Sigmoid colon (tissue), 6 donors: ENCODE measurements at regions not wholly inside any gene's neighbourhood (a gene's known extent, or its start where the extent isn't known, plus 50 kb on each side); places are given as distances from the start of the nearest gene placed in this dataset.

Experiments
- DNase-seq: peaks from one replicate; pipeline ENCODE4 v3.0.0-alpha.2; 2019
- H3K27ac ChIP-seq, 4 donors: fragments of 200-600 bp; sonication (generic); one replicate each; pipeline ENCODE4 v1.5.1; 2016 to 2019; ENCODE audit warnings: mild to moderate bottlenecking in 1 of 4
- H3K27me3 ChIP-seq, 3 donors: fragments of 200-600 bp; sonication (generic); one replicate each; pipeline ENCODE4 v1.5.1; 2019; ENCODE audit warnings: mild to moderate bottlenecking in 1 of 3
- H3K36me3 ChIP-seq, 4 donors: fragments of 200-600 bp; sonication (generic); one replicate each; pipeline ENCODE4 v1.5.1; 2016 to 2019
- H3K4me1 ChIP-seq, 4 donors: fragments of 200-600 bp; sonication (generic); one replicate each; pipeline ENCODE4 v1.5.1; 2017 to 2019
- H3K4me3 ChIP-seq, 4 donors: fragments of 200-600 bp; sonication (generic); one replicate each; pipeline ENCODE4 v1.5.1; 2017 to 2019; ENCODE audit warnings: mild to moderate bottlenecking in 2 of 4, moderate library complexity in 1 of 4
- H3K9me3 ChIP-seq, 4 donors: fragments of 200-600 bp in 3 of 4; sonication (generic) in 3 of 4; one replicate each; pipeline versions ENCODE4 v1.5.1 to v1.6.1; 2013 to 2019
- EP300 ChIP-seq, 4 donors: sonication (generic); formaldehyde crosslinking; IDR thresholded peaks; one replicate each; pipeline ENCODE4 v1.6.1; 2017; ENCODE audit warnings: antibody characterized with exemption in 4 of 4
- POLR2A ChIP-seq, 2 donors: fragments of 450-650 bp; IDR thresholded peaks; one replicate each; pipeline ENCODE4 v1.6.1; 2016; ENCODE audit warnings: antibody characterized with exemption in 2 of 2, mild to moderate bottlenecking in 2 of 2, moderate library complexity in 2 of 2
- POLR2AphosphoS5 ChIP-seq, 4 donors: sonication (generic); formaldehyde crosslinking; IDR thresholded peaks; one replicate each; pipeline ENCODE4 v1.6.1; 2017; ENCODE audit warnings: antibody characterized with exemption in 4 of 4
- WGBS, 2 donors: extraction: QIAGEN DNeasy Blood & Tissue Kit; methylation state at CpG; one replicate each; pipeline ENCODE4 v1.1.7; 2013; 5-methylcytosine and 5-hydroxymethylcytosine counted together
- intact Hi-C: fragments of 100-400 bp; cut with DNase I; formaldehyde crosslinking; loops from one replicate; pipeline ENCODE4 v1.15.1; 2023
- TF ChIP-seq, protein P1 (sequence below), 4 experiments: fragments of 450-650 bp in 3 of 4; fragments of 200-600 bp in 1 of 4; IDR thresholded peaks; one replicate each; pipeline ENCODE4 v1.5.1; 2016 to 2019; ENCODE audit warnings: antibody characterized with exemption in 4 of 4, mild to moderate bottlenecking in 3 of 4, moderate library complexity in 2 of 4
- donor health status: healthy with polysubstance abuse.
- donor health status: healthy.

DNA sequence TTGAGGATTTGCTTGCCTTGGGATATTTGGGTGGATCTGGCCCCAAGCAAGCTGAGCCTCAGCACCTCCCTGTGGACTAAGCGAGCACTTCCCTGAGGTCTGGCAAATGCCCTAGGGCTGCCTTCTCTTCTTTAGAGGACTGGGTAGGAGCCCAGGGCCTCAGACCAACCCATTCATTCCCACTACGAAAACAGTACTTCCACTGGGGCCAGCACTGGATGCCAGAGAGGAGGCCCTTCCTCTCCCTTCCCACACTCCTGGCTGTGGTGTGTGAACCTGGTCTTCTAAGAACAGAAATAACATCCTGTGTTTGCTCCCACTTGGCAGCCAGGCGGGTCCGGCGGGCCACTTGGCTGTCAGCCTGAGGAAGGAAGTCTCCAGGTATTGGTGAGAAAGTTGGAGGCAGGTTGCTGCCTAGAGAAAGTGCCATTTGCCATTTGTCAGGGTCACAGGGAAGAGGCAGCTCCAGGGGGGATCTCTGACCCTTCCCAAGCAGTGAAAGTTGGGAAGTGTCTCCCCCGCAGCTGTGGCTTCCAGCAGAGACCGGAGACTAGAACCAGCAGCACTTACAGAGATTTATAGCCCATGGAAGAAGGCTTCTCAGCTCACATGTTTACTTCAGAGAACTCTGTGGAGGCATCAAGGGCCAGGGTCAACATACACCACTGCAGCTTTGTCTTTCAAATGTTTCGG, 323.5 kb downstream of the SIPA1L2 start:
- H3K27ac ChIP-seq = peak overlapping the region; percentile 18 to 59 (median 44)
- intact Hi-C loops = no loop called here
- no peak overlapping the region for H3K4me3 ChIP-seq
- 38 to 42% methylated on average over 8 of the region's 8 CpGs for WGBS, 2 donors
- H3K9me3 ChIP-seq = peaks cover 0 to 2% (median 0%) of the 10 kb centered on the region in 4 donors
- H3K27me3 ChIP-seq = no peaks in the 10 kb centered on the region
- TF ChIP-seq, protein P1, sequence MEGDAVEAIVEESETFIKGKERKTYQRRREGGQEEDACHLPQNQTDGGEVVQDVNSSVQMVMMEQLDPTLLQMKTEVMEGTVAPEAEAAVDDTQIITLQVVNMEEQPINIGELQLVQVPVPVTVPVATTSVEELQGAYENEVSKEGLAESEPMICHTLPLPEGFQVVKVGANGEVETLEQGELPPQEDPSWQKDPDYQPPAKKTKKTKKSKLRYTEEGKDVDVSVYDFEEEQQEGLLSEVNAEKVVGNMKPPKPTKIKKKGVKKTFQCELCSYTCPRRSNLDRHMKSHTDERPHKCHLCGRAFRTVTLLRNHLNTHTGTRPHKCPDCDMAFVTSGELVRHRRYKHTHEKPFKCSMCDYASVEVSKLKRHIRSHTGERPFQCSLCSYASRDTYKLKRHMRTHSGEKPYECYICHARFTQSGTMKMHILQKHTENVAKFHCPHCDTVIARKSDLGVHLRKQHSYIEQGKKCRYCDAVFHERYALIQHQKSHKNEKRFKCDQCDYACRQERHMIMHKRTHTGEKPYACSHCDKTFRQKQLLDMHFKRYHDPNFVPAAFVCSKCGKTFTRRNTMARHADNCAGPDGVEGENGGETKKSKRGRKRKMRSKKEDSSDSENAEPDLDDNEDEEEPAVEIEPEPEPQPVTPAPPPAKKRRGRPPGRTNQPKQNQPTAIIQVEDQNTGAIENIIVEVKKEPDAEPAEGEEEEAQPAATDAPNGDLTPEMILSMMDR (IDR thresholded peaks at IDR 0.05) = no peak
- TF ChIP-seq POLR2AphosphoS5 (IDR thresholded peaks at IDR 0.05) = peak in 2 of 4 donors; percentile 15 to 21
- peaks cover 0 to 13% (median 4%) of the 10 kb centered on the region in 4 donors for H3K4me1 ChIP-seq
- H3K36me3 ChIP-seq = no peaks in the 10 kb centered on the region
- peak; percentile 81 for DNase-seq

DNA sequence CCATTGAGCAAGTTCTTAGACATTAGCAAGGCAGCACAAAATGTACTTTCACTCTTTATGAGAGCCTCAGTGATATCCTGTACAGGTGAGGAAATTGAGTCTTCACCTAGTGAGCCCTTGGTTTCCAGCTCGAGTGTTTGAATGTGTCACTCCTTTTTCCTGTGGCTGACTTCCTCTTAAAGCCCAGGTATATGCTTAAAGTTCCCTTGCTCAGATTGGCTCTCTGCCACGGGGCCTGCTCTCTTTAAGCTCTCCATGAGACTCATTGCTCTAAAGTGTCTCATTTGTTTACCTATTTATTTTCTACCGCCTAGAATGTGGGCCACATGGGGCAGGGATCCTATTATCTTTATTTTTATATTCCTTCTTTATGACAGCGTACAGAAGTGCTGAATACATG, 324.9 kb downstream of the SIPA1L2 start:
- Histone ChIP-seq H3K27me3 (no peaks in the 10 kb centered on the region), H3K36me3 (no peaks in the 10 kb centered on the region), H3K4me3 (no peak overlapping the region), H3K27ac (no peak overlapping the region), H3K4me1 (peaks cover 0 to 13% (median 4%) of the 10 kb centered on the region in 4 donors), H3K9me3 (peaks cover 0 to 2% (median 0%) of the 10 kb centered on the region in 4 donors)
- intact Hi-C loops = no loop called here
- WGBS, 2 donors = 15 to 56% methylated on average over 4 of the region's 4 CpGs
- DNase-seq = no peak
- TF ChIP-seq POLR2A (IDR thresholded peaks at IDR 0.05) (no peak), EP300 (IDR thresholded peaks at IDR 0.05) (no peak), POLR2AphosphoS5 (IDR thresholded peaks at IDR 0.05) (no peak)
- TF ChIP-seq, protein P1 (IDR thresholded peaks at IDR 0.05) = no peak

DNA sequence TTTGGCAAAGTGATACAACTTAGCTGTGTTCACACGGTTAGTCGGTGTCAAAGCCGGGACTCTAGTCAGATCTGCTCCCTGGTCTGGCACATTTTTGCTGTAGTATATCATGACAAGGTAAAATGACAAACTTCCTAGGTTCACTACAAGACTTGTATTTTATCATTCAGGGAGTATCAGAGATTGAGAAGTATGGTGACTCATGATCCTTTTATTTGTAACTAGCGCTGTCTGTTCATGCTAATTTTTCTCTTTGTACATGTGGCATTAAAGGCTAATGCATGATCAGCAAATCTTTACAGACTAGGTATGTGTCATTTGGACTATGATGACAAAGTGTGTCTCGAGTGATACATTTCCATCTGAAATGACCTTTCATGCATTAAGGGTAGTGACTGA, 326.7 kb downstream of the SIPA1L2 start:
- Histone ChIP-seq H3K27me3 (no peaks in the 10 kb centered on the region), H3K9me3 (no peaks in the 10 kb centered on the region), H3K4me1 (peaks cover 0 to 13% (median 4%) of the 10 kb centered on the region in 4 donors), H3K36me3 (no peaks in the 10 kb centered on the region), H3K4me3 (no peak overlapping the region), H3K27ac (no peak overlapping the region)
- no peak for DNase-seq
- no peak for TF ChIP-seq POLR2AphosphoS5 (IDR thresholded peaks at IDR 0.05)
- no peak for TF ChIP-seq POLR2A (IDR thresholded peaks at IDR 0.05)
- TF ChIP-seq EP300 (IDR thresholded peaks at IDR 0.05) = no peak
- TF ChIP-seq, protein P1 (IDR thresholded peaks at IDR 0.05) = no peak
- intact Hi-C loops = no loop called here
- 93 to 96% methylated on average over 5 of the region's 5 CpGs for WGBS, 2 donors

GRCh38 chr1:232302376-232303221, 327.3 kb downstream of the SIPA1L2 start:
- no peaks in the 10 kb centered on the region for H3K27me3 ChIP-seq
- DNase-seq = no peak
- intact Hi-C loops = no loop called here
- 62 to 79% methylated on average over 4 of the region's 4 CpGs for WGBS, 2 donors
- H3K36me3 ChIP-seq = no peaks in the 10 kb centered on the region
- no peak overlapping the region for H3K4me3 ChIP-seq
- H3K9me3 ChIP-seq = no peaks in the 10 kb centered on the region
- no peak overlapping the region for H3K27ac ChIP-seq
- H3K4me1 ChIP-seq = peaks cover 0 to 13% (median 4%) of the 10 kb centered on the region in 4 donors
- TF ChIP-seq POLR2AphosphoS5 (IDR thresholded peaks at IDR 0.05) = no peak
- TF ChIP-seq POLR2A (IDR thresholded peaks at IDR 0.05) = no peak
- no peak for TF ChIP-seq EP300 (IDR thresholded peaks at IDR 0.05)
- TF ChIP-seq, protein P1 (IDR thresholded peaks at IDR 0.05) = no peak
